Muscle of leg (tissue), 3 donors: ENCODE measurements at regions not wholly inside any gene's neighbourhood (a gene's known extent, or its start where the extent isn't known, plus 50 kb on each side); places are given as distances from the start of the nearest gene placed in this dataset.
"Not testable (repeated sequence)": the region's sequence is repeated elsewhere in the genome, so short reads cannot be mapped to it uniquely, and the experiment has no call there.

Source experiments
- DNase-seq: peaks from one replicate; pipeline ENCODE4 v3.0.0; 2013
- H3K27ac ChIP-seq: one replicate; pipeline ENCODE4 v1.5.1; 2013; ENCODE audit warnings: mild to moderate bottlenecking, low read length, control low read depth
- H3K27me3 ChIP-seq: one replicate; pipeline ENCODE4 v1.6.1; 2013; ENCODE audit warnings: low read length; ENCODE audit not compliant: control insufficient read depth, insufficient read depth
- H3K36me3 ChIP-seq: one replicate; pipeline ENCODE4 v1.6.1; 2013; ENCODE audit warnings: low read length; ENCODE audit not compliant: control insufficient read depth, insufficient read depth
- H3K4me1 ChIP-seq: one replicate; pipeline ENCODE4 v1.6.1; 2013; ENCODE audit warnings: low read length; ENCODE audit not compliant: control insufficient read depth, insufficient read depth
- H3K4me3 ChIP-seq: one replicate; pipeline ENCODE4 v1.5.1; 2013; ENCODE audit warnings: low read length, control low read depth
- H3K9me3 ChIP-seq: replicated peaks from 2 replicates; pipeline ENCODE4 v1.6.1; 2013; ENCODE audit warnings: low read depth, low read length; ENCODE audit not compliant: control insufficient read depth
- WGBS: methylation state at CpG from one replicate; pipeline ENCODE4 v1.1.5; 2013; ENCODE audit warnings: missing lambda C conversion rate; ENCODE audit not compliant: insufficient coverage; 5-methylcytosine and 5-hydroxymethylcytosine counted together

- 50% methylated on average over 2 of the region's 8 CpGs for WGBS
- no peak overlapping the region for H3K4me3 ChIP-seq
- H3K4me1 ChIP-seq, result peaks cover 5% of the 10 kb centered on the region
- DNase-seq, result no peak
- peaks cover 14% of the 10 kb centered on the region for H3K27me3 ChIP-seq
- no peaks in the 10 kb centered on the region for H3K9me3 ChIP-seq
- H3K36me3 ChIP-seq, result no peaks in the 10 kb centered on the region
- H3K27ac ChIP-seq, result no peak overlapping the region
Measured at GRCh38 chr2:239554766-239555570, 154.1 kb upstream of the HDAC4 start.

GRCh38 chr2:239553376-239554000, 152.7 kb upstream of the HDAC4 start:
- Histone ChIP-seq H3K9me3 (no peaks in the 10 kb centered on the region), H3K4me3 (no peak overlapping the region), H3K27ac (no peak overlapping the region), H3K36me3 (no peaks in the 10 kb centered on the region), H3K27me3 (peaks cover 22% of the 10 kb centered on the region), H3K4me1 (peaks cover 10% of the 10 kb centered on the region)
- 79% methylated on average over 9 of the region's 13 CpGs for WGBS
- DNase-seq, result no peak

- no peaks in the 10 kb centered on the region for H3K36me3 ChIP-seq
- no peak overlapping the region for H3K27ac ChIP-seq
- H3K4me1 ChIP-seq, result peaks cover 10% of the 10 kb centered on the region
- H3K9me3 ChIP-seq, result no peaks in the 10 kb centered on the region
- peaks cover 21% of the 10 kb centered on the region for H3K27me3 ChIP-seq
- no peak for DNase-seq
- 78% methylated on average over 14 of the region's 16 CpGs for WGBS
- no peak overlapping the region for H3K4me3 ChIP-seq
Measured at GRCh38 chr2:239552213-239552926, 151.6 kb upstream of the HDAC4 start.

- 98% methylated on average over 5 of the region's 6 CpGs for WGBS
- peaks cover 21% of the 10 kb centered on the region for H3K27me3 ChIP-seq
- H3K4me3 ChIP-seq, result no peak overlapping the region
- DNase-seq, result no peak
- H3K9me3 ChIP-seq, result no peaks in the 10 kb centered on the region
- H3K4me1 ChIP-seq, result peaks cover 10% of the 10 kb centered on the region
- H3K36me3 ChIP-seq, result no peaks in the 10 kb centered on the region
- H3K27ac ChIP-seq, result no peak overlapping the region
Measured at GRCh38 chr2:239551206-239551605, 150.4 kb upstream of the HDAC4 start.

GRCh38 chr2:239550357-239550756, 149.5 kb upstream of the HDAC4 start:
- Histone ChIP-seq H3K27me3 (peaks cover 27% of the 10 kb centered on the region), H3K4me3 (no peak overlapping the region), H3K4me1 (peaks cover 11% of the 10 kb centered on the region), H3K36me3 (no peaks in the 10 kb centered on the region), H3K27ac (no peak overlapping the region), H3K9me3 (no peaks in the 10 kb centered on the region)
- WGBS, result no CpG with 5 or more reads among the region's 3 CpGs
- no peak for DNase-seq

GRCh38 chr2:239549711-239550255, 149.0 kb upstream of the HDAC4 start:
- no peaks in the 10 kb centered on the region for H3K36me3 ChIP-seq
- 58% methylated on average over 9 of the region's 10 CpGs for WGBS
- no peak overlapping the region for H3K27ac ChIP-seq
- peak; percentile 74 for DNase-seq
- no peak overlapping the region for H3K4me3 ChIP-seq
- no peaks in the 10 kb centered on the region for H3K9me3 ChIP-seq
- peaks cover 21% of the 10 kb centered on the region for H3K27me3 ChIP-seq
- H3K4me1 ChIP-seq, result peaks cover 14% of the 10 kb centered on the region

GRCh38 chr2:239548965-239549595, 148.3 kb upstream of the HDAC4 start:
- DNase-seq, result no peak
- Histone ChIP-seq H3K27ac (no peak overlapping the region), H3K27me3 (peaks cover 20% of the 10 kb centered on the region), H3K36me3 (no peaks in the 10 kb centered on the region), H3K9me3 (no peaks in the 10 kb centered on the region), H3K4me3 (no peak overlapping the region), H3K4me1 (peaks cover 22% of the 10 kb centered on the region)
- WGBS, result 85% methylated on average over 9 of the region's 16 CpGs

GRCh38 chr2:239548451-239548871, 147.6 kb upstream of the HDAC4 start:
- no peak for DNase-seq
- no peak overlapping the region for H3K4me3 ChIP-seq
- peaks cover 23% of the 10 kb centered on the region for H3K4me1 ChIP-seq
- no peaks in the 10 kb centered on the region for H3K36me3 ChIP-seq
- H3K9me3 ChIP-seq, result no peaks in the 10 kb centered on the region
- 98% methylated on average over 4 of the region's 12 CpGs for WGBS
- H3K27ac ChIP-seq, result no peak overlapping the region
- H3K27me3 ChIP-seq, result peaks cover 20% of the 10 kb centered on the region

- Histone ChIP-seq H3K4me1 (peaks cover 22% of the 10 kb centered on the region), H3K27me3 (peaks cover 22% of the 10 kb centered on the region)
- no CpG with 5 or more reads among the region's 3 CpGs for WGBS
- not testable (repeated sequence) for H3K27ac ChIP-seq, H3K4me3 ChIP-seq, DNase-seq, H3K36me3 ChIP-seq, H3K9me3 ChIP-seq
Measured at GRCh38 chr2:239547140-239547539, 146.3 kb upstream of the HDAC4 start.
